ENCODE measurements at regions not wholly inside any gene's neighbourhood (a gene's known extent, or its start where the extent isn't known, plus 50 kb on each side); places are given as distances from the start of the nearest gene placed in this dataset.

GRCh38 chr4:171432536-171432935, 380.7 kb upstream of the GALNTL6 start:
- no peaks in the 10 kb centered on the region for H3K36me3 ChIP-seq (ENCODE audit: control insufficient read depth in 2 of 3, insufficient read depth in 3 of 3, low read length in 3 of 3)
- Mint-ChIP-seq H3K27ac (no peak overlapping the region), H3K4me3 (no peak overlapping the region), H3K27me3 (no peaks in the 10 kb centered on the region), H3K4me1 (no peaks in the 10 kb centered on the region), H3K9me3 (peaks cover 0 to 27% (median 5%) of the 10 kb centered on the region in 11 donors), H3K36me3 (no peaks in the 10 kb centered on the region)
- ChIA-PET CTCF (no interaction called here), POLR2A (no interaction called here)
- intact Hi-C loops (cut with micrococcal nuclease) = no loop called here
- no peaks in the 10 kb centered on the region for H3K9me3 ChIP-seq (ENCODE audit: control insufficient read depth in 2 of 3, low read length in 3 of 3)
- no peaks in the 10 kb centered on the region for H3K27me3 ChIP-seq (ENCODE audit: control insufficient read depth in 2 of 2, insufficient read depth in 2 of 2, low read length in 2 of 2)
- ATAC-seq (no peak), DNase-seq (no peak)
- no peaks in the 10 kb centered on the region for H3K4me1 ChIP-seq (ENCODE audit: control insufficient read depth in 2 of 2, insufficient read depth in 2 of 2, low read length in 2 of 2)
- no peak overlapping the region for H3K27ac ChIP-seq (ENCODE audit: low read depth, low read length)
- no peak overlapping the region for H3K4me3 ChIP-seq (ENCODE audit: low read length)

- DNase-seq = no peak
- no peak for ATAC-seq
- H3K36me3 Mint-ChIP-seq = no peaks in the 10 kb centered on the region
Observed at GRCh38 chr4:171430495-171430894, 382.7 kb upstream of the GALNTL6 start.

GRCh38 chr4:171397175-171397574, 416.0 kb upstream of the GALNTL6 start:
- DNase-seq (no peak), ATAC-seq (no peak)
- H3K9me3 Mint-ChIP-seq = peaks cover 0 to 7% (median 4%) of the 10 kb centered on the region in 11 donors
- H3K4me1 ChIP-seq (ENCODE audit: control insufficient read depth in 2 of 2, insufficient read depth in 2 of 2, low read length in 2 of 2) = no peaks in the 10 kb centered on the region
- H3K36me3 Mint-ChIP-seq = no peaks in the 10 kb centered on the region
- intact Hi-C loops (cut with micrococcal nuclease) = no loop called here
- H3K27ac Mint-ChIP-seq = no peak overlapping the region
- no peaks in the 10 kb centered on the region for H3K27me3 Mint-ChIP-seq
- H3K27ac ChIP-seq (ENCODE audit: low read depth, low read length) = no peak overlapping the region
- H3K9me3 ChIP-seq (ENCODE audit: control insufficient read depth in 2 of 3, low read length in 3 of 3) = no peaks in the 10 kb centered on the region
- no peak overlapping the region for H3K4me3 Mint-ChIP-seq
- H3K4me3 ChIP-seq (ENCODE audit: low read length) = no peak overlapping the region
- H3K36me3 ChIP-seq (ENCODE audit: control insufficient read depth in 2 of 3, insufficient read depth in 3 of 3, low read length in 3 of 3) = no peaks in the 10 kb centered on the region
- CTCF ChIA-PET = no interaction called here
- POLR2A ChIA-PET = no interaction called here
- no peaks in the 10 kb centered on the region for H3K4me1 Mint-ChIP-seq
- H3K27me3 ChIP-seq (ENCODE audit: control insufficient read depth in 2 of 2, insufficient read depth in 2 of 2, low read length in 2 of 2) = no peaks in the 10 kb centered on the region

More at GRCh38 chr4:171430495-171430894, 382.7 kb upstream of the GALNTL6 start:
- H3K9me3 ChIP-seq (ENCODE audit: control insufficient read depth in 2 of 3, low read length in 3 of 3) = no peaks in the 10 kb centered on the region
- ChIA-PET POLR2A (no interaction called here), CTCF (no interaction called here)
- H3K27ac ChIP-seq (ENCODE audit: low read depth, low read length) = no peak overlapping the region
- H3K27me3 ChIP-seq (ENCODE audit: control insufficient read depth in 2 of 2, insufficient read depth in 2 of 2, low read length in 2 of 2) = no peaks in the 10 kb centered on the region
- H3K4me3 ChIP-seq (ENCODE audit: low read length) = no peak overlapping the region
- peaks cover 0 to 30% (median 5%) of the 10 kb centered on the region in 11 donors for H3K9me3 Mint-ChIP-seq
- intact Hi-C loops (cut with micrococcal nuclease) = no loop called here
- H3K36me3 ChIP-seq (ENCODE audit: control insufficient read depth in 2 of 3, insufficient read depth in 3 of 3, low read length in 3 of 3) = no peaks in the 10 kb centered on the region
- H3K4me1 Mint-ChIP-seq = no peaks in the 10 kb centered on the region
- no peaks in the 10 kb centered on the region for H3K4me1 ChIP-seq (ENCODE audit: control insufficient read depth in 2 of 2, insufficient read depth in 2 of 2, low read length in 2 of 2)
- no peak overlapping the region for H3K4me3 Mint-ChIP-seq
- H3K27me3 Mint-ChIP-seq = no peaks in the 10 kb centered on the region
- no peak overlapping the region for H3K27ac Mint-ChIP-seq

- H3K4me3 Mint-ChIP-seq = no peak overlapping the region
- Histone ChIP-seq H3K27ac (ENCODE audit: low read depth, low read length) (no peak overlapping the region), H3K4me3 (ENCODE audit: low read length) (no peak overlapping the region), H3K27me3 (ENCODE audit: control insufficient read depth in 2 of 2, insufficient read depth in 2 of 2, low read length in 2 of 2) (no peaks in the 10 kb centered on the region), H3K4me1 (ENCODE audit: control insufficient read depth in 2 of 2, insufficient read depth in 2 of 2, low read length in 2 of 2) (no peaks in the 10 kb centered on the region), H3K36me3 (ENCODE audit: control insufficient read depth in 2 of 3, insufficient read depth in 3 of 3, low read length in 3 of 3) (no peaks in the 10 kb centered on the region), H3K9me3 (ENCODE audit: control insufficient read depth in 2 of 3, low read length in 3 of 3) (no peaks in the 10 kb centered on the region)
- H3K9me3 Mint-ChIP-seq = peaks cover 2 to 15% (median 6%) of the 10 kb centered on the region in 11 donors
- H3K27ac Mint-ChIP-seq = no peak overlapping the region
- no peaks in the 10 kb centered on the region for H3K4me1 Mint-ChIP-seq
- peaks cover 0 to 5% (median 0%) of the 10 kb centered on the region in 5 donors for H3K36me3 Mint-ChIP-seq
- POLR2A ChIA-PET = no interaction called here
- DNase-seq (no peak), ATAC-seq (no peak)
- intact Hi-C loops (cut with micrococcal nuclease) = no loop called here
- CTCF ChIA-PET = no interaction called here
- H3K27me3 Mint-ChIP-seq = no peaks in the 10 kb centered on the region
Observed at GRCh38 chr4:171390626-171391025, 422.6 kb upstream of the GALNTL6 start.

- ATAC-seq (no peak), DNase-seq (no peak)
- H3K4me3 Mint-ChIP-seq = no peak overlapping the region
- intact Hi-C loops (cut with micrococcal nuclease) = no loop called here
- no peaks in the 10 kb centered on the region for H3K36me3 Mint-ChIP-seq
- no peaks in the 10 kb centered on the region for H3K4me1 Mint-ChIP-seq
- no peaks in the 10 kb centered on the region for H3K4me1 ChIP-seq (ENCODE audit: control insufficient read depth in 2 of 2, insufficient read depth in 2 of 2, low read length in 2 of 2)
- no peaks in the 10 kb centered on the region for H3K9me3 ChIP-seq (ENCODE audit: control insufficient read depth in 2 of 3, low read length in 3 of 3)
- ChIA-PET CTCF (no interaction called here), POLR2A (no interaction called here)
- no peaks in the 10 kb centered on the region for H3K27me3 ChIP-seq (ENCODE audit: control insufficient read depth in 2 of 2, insufficient read depth in 2 of 2, low read length in 2 of 2)
- H3K27ac ChIP-seq (ENCODE audit: low read depth, low read length) = no peak overlapping the region
- peaks cover 0 to 7% (median 2%) of the 10 kb centered on the region in 11 donors for H3K9me3 Mint-ChIP-seq
- no peaks in the 10 kb centered on the region for H3K27me3 Mint-ChIP-seq
- no peak overlapping the region for H3K4me3 ChIP-seq (ENCODE audit: low read length)
- H3K36me3 ChIP-seq (ENCODE audit: control insufficient read depth in 2 of 3, insufficient read depth in 3 of 3, low read length in 3 of 3) = no peaks in the 10 kb centered on the region
- H3K27ac Mint-ChIP-seq = no peak overlapping the region
Observed at GRCh38 chr4:171378323-171378722, 434.9 kb upstream of the GALNTL6 start.

- no peak overlapping the region for H3K27ac Mint-ChIP-seq
- no peaks in the 10 kb centered on the region for H3K9me3 ChIP-seq (ENCODE audit: control insufficient read depth in 2 of 3, low read length in 3 of 3)
- no peak for DNase-seq
- no peaks in the 10 kb centered on the region for H3K27me3 ChIP-seq (ENCODE audit: control insufficient read depth in 2 of 2, insufficient read depth in 2 of 2, low read length in 2 of 2)
- no peak overlapping the region for H3K27ac ChIP-seq (ENCODE audit: low read depth, low read length)
- no peak overlapping the region for H3K4me3 ChIP-seq (ENCODE audit: low read length)
- no peaks in the 10 kb centered on the region for H3K4me1 Mint-ChIP-seq
- no peaks in the 10 kb centered on the region for H3K36me3 ChIP-seq (ENCODE audit: control insufficient read depth in 2 of 3, insufficient read depth in 3 of 3, low read length in 3 of 3)
- no peaks in the 10 kb centered on the region for H3K4me1 ChIP-seq (ENCODE audit: control insufficient read depth in 2 of 2, insufficient read depth in 2 of 2, low read length in 2 of 2)
- no peaks in the 10 kb centered on the region for H3K36me3 Mint-ChIP-seq
- POLR2A ChIA-PET = no interaction called here
- intact Hi-C loops (cut with micrococcal nuclease) = no loop called here
- CTCF ChIA-PET = no interaction called here
- no peak overlapping the region for H3K4me3 Mint-ChIP-seq
- H3K9me3 Mint-ChIP-seq = peaks cover 0 to 7% (median 2%) of the 10 kb centered on the region in 11 donors
- no peaks in the 10 kb centered on the region for H3K27me3 Mint-ChIP-seq
- no peak for ATAC-seq
Observed at GRCh38 chr4:171376724-171377123, 436.5 kb upstream of the GALNTL6 start.

GRCh38 chr4:171353535-171353934, 459.7 kb upstream of the GALNTL6 start:
- no peak overlapping the region for H3K4me3 Mint-ChIP-seq
- POLR2A ChIA-PET = no interaction called here
- H3K27me3 Mint-ChIP-seq = no peaks in the 10 kb centered on the region
- Histone ChIP-seq H3K27ac (ENCODE audit: low read depth, low read length) (no peak overlapping the region), H3K4me1 (ENCODE audit: control insufficient read depth in 2 of 2, insufficient read depth in 2 of 2, low read length in 2 of 2) (no peaks in the 10 kb centered on the region), H3K27me3 (ENCODE audit: control insufficient read depth in 2 of 2, insufficient read depth in 2 of 2, low read length in 2 of 2) (no peaks in the 10 kb centered on the region), H3K36me3 (ENCODE audit: control insufficient read depth in 2 of 3, insufficient read depth in 3 of 3, low read length in 3 of 3) (no peaks in the 10 kb centered on the region), H3K4me3 (ENCODE audit: low read length) (no peak overlapping the region), H3K9me3 (ENCODE audit: control insufficient read depth in 2 of 3, low read length in 3 of 3) (no peaks in the 10 kb centered on the region)
- peaks cover 0 to 18% (median 3%) of the 10 kb centered on the region in 11 donors for H3K9me3 Mint-ChIP-seq
- H3K4me1 Mint-ChIP-seq = no peaks in the 10 kb centered on the region
- ATAC-seq (no peak), DNase-seq (no peak)
- CTCF ChIA-PET = no interaction called here
- intact Hi-C loops (cut with micrococcal nuclease) = no loop called here
- H3K27ac Mint-ChIP-seq = no peak overlapping the region
- H3K36me3 Mint-ChIP-seq = no peaks in the 10 kb centered on the region
